ENCODE measurements at regions not wholly inside any gene's neighbourhood (a gene's known extent, or its start where the extent isn't known, plus 50 kb on each side); places are given as distances from the start of the nearest gene placed in this dataset.
A peak's percentile ranks its signal among the peaks of the same experiment; 100 is the strongest.

GRCh38 chrX:39875834-39876628, 221.7 kb downstream of the BCOR start:
- no peak for DNase-seq (ENCODE audit: low read depth, low spot score)

GRCh38 chrX:39877905-39878304, 219.9 kb downstream of the BCOR start:
- no peak for DNase-seq (ENCODE audit: low read depth, low spot score)

GRCh38 chrX:39883666-39884065, 214.1 kb downstream of the BCOR start:
- no peak for DNase-seq (ENCODE audit: low read depth, low spot score)

- no peak for DNase-seq (ENCODE audit: low read depth, low spot score)
Observed at GRCh38 chrX:39886282-39886681, 211.5 kb downstream of the BCOR start.

GRCh38 chrX:39888730-39889129, 209.0 kb downstream of the BCOR start:
- no peak for DNase-seq (ENCODE audit: low read depth, low spot score)

GRCh38 chrX:39889704-39890103, 208.1 kb downstream of the BCOR start:
- no peak for DNase-seq (ENCODE audit: low read depth, low spot score)

GRCh38 chrX:39890807-39891206, 207.0 kb downstream of the BCOR start:
- no peak for DNase-seq (ENCODE audit: low read depth, low spot score)

- DNase-seq (ENCODE audit: low read depth, low spot score): no peak
Observed at GRCh38 chrX:39891781-39892180, 206.0 kb downstream of the BCOR start.

- DNase-seq (ENCODE audit: low read depth, low spot score): no peak
Observed at GRCh38 chrX:39893417-39894338, 204.1 kb downstream of the BCOR start.

- DNase-seq (ENCODE audit: low read depth, low spot score): peak; percentile 53
Observed at GRCh38 chrX:39894683-39895082, 203.1 kb downstream of the BCOR start.

- DNase-seq (ENCODE audit: low read depth, low spot score): no peak
Observed at GRCh38 chrX:39895218-39896110, 202.3 kb downstream of the BCOR start.

GRCh38 chrX:39896951-39897740, 200.6 kb downstream of the BCOR start:
- DNase-seq (ENCODE audit: low read depth, low spot score): peak; percentile 94

GRCh38 chrX:39897741-39898097, 200.0 kb downstream of the BCOR start:
- DNase-seq (ENCODE audit: low read depth, low spot score): no peak

GRCh38 chrX:39898147-39898546, 199.6 kb downstream of the BCOR start:
- no peak for DNase-seq (ENCODE audit: low read depth, low spot score)

- DNase-seq (ENCODE audit: low read depth, low spot score): no peak
Observed at GRCh38 chrX:39899059-39899458, 198.7 kb downstream of the BCOR start.

- peak; percentile 86 for DNase-seq (ENCODE audit: low read depth, low spot score)
Observed at GRCh38 chrX:39899856-39900776, 197.6 kb downstream of the BCOR start.

GRCh38 chrX:39900777-39901170, 197.0 kb downstream of the BCOR start:
- peak; percentile 84 for DNase-seq (ENCODE audit: low read depth, low spot score)

- DNase-seq (ENCODE audit: low read depth, low spot score): no peak
Observed at GRCh38 chrX:39903343-39903742, 194.4 kb downstream of the BCOR start.

- no peak for DNase-seq (ENCODE audit: low read depth, low spot score)
Observed at GRCh38 chrX:39903937-39904336, 193.8 kb downstream of the BCOR start.

Data from ELF-1 (cell line).